HCT116 (cell line): ENCODE measurements at regions not wholly inside any gene's neighbourhood (a gene's known extent, or its start where the extent isn't known, plus 50 kb on each side); places are given as distances from the start of the nearest gene placed in this dataset.

Experiments
- ATAC-seq: fragments of 200-7000 bp; cut with Tn5 transposase; 2 replicates; pipeline ENCODE4 v1.9.1; 2020; ENCODE audit warnings: mild to moderate bottlenecking, moderate library complexity
- BruUV-seq: library from RNA; stranded (reverse); fragments of 400-500 nt; replicated peaks from 2 replicates; lab custom pipeline; 2021; lab: Mats Ljungman, UMichigan
- CTCF ChIA-PET: fragments of 300-600 bp; sonication (Branson Sonifier 250); formaldehyde crosslinking; loops from one replicate; lab custom pipeline; 2021; ENCODE audit warnings: antibody characterized with exemption; lab: Charles Lee
- POLR2A ChIA-PET: fragments of 300-600, 350-600 bp; sonication (Branson Sonifier 250); formaldehyde crosslinking; loops from one replicate; lab custom pipeline; 2021; ENCODE audit warnings: antibody characterized with exemption; lab: Charles Lee
- RAD21 ChIA-PET, 2 experiments: fragments of 300-600 bp; sonication (Branson Sonifier 250); formaldehyde crosslinking; loops; one replicate each; lab custom pipeline; 2023; ENCODE audit warnings: low total read pairs in 2 of 2; ENCODE audit not compliant: uncharacterized antibody in 2 of 2, unreplicated experiment in 2 of 2, low non-redundant PET in 1 of 2; lab: Charles Lee
- DNase-seq: peaks from one replicate; pipeline ENCODE4 v3.0.0-alpha.2; 2010; ENCODE audit warnings: low read depth, low spot score
- H2AFZ ChIP-seq: fragments of 200-600 bp; shearing (Covaris generic), sonication (generic); 2 replicates; pipeline ENCODE4 v1.6.1; 2017; ENCODE audit warnings: low read depth, mixed run types, mixed read lengths, antibody characterized with exemption, low read length; ENCODE audit not compliant: poor library complexity, severe bottlenecking
- H3K27ac ChIP-seq: 2 replicates; pipeline ENCODE4 v1.5.1; 2012; ENCODE audit warnings: low read depth, low read length
- H3K27me3 ChIP-seq: fragments of 200-600 bp; sonication (generic); 2 replicates; pipeline ENCODE4 v1.6.1; 2016; ENCODE audit warnings: mixed run types, low read length, mixed read lengths; ENCODE audit not compliant: insufficient read depth
- H3K36me3 ChIP-seq, 2 experiments: fragments of 200-500 bp in 1 of 2; fragments of 200-600 bp in 1 of 2; sonication (Bioruptor generic) in 1 of 2; sonication (generic) in 1 of 2; 2 replicates each; pipeline versions ENCODE4 v1.5.1 to v1.6.1; 2014 to 2016; ENCODE audit warnings: low read length in 2 of 2, inconsistent platforms in 1 of 2, mixed read lengths in 1 of 2, mixed run types in 1 of 2; ENCODE audit not compliant: insufficient read depth in 2 of 2, control insufficient read depth in 1 of 2
- H3K4me1 ChIP-seq, 2 experiments: fragments of 200-600 bp in 1 of 2; sonication (generic) in 1 of 2; 2 replicates each; pipeline versions ENCODE4 v1.5.1 to v1.6.1; 2012 to 2017; ENCODE audit warnings: low read length in 2 of 2, inconsistent platforms in 1 of 2, mild to moderate bottlenecking in 1 of 2, mixed read lengths in 1 of 2, mixed run types in 1 of 2, moderate library complexity in 1 of 2; ENCODE audit not compliant: insufficient read depth in 2 of 2, control insufficient read depth in 1 of 2
- H3K4me2 ChIP-seq: fragments of 200-600 bp; sonication (generic); 2 replicates; pipeline ENCODE4 v1.6.1; 2017; ENCODE audit warnings: mixed run types, low read length, mixed read lengths
- H3K4me3 ChIP-seq, 2 experiments: fragments of 200-600 bp in 1 of 2; sonication (generic) in 1 of 2; replicated peaks in 1 of 2; 2 replicates each; pipeline ENCODE4 v1.5.1; 2011 to 2016; ENCODE audit warnings: low read length in 2 of 2, control low read depth in 1 of 2, low read depth in 1 of 2, mild to moderate bottlenecking in 1 of 2, mixed read lengths in 1 of 2, mixed run types in 1 of 2
- H3K79me2 ChIP-seq: fragments of 200-600 bp; sonication (generic); 2 replicates; pipeline ENCODE4 v1.6.1; 2017; ENCODE audit warnings: mild to moderate bottlenecking, mixed run types, low read length, moderate library complexity, mixed read lengths; ENCODE audit not compliant: insufficient read depth
- H3K9ac ChIP-seq: fragments of 200-600 bp; sonication (generic); 2 replicates; pipeline ENCODE4 v1.6.1; 2016; ENCODE audit warnings: low read length, mixed read lengths
- H3K9me2 ChIP-seq: fragments of 200-600 bp; sonication (generic), shearing (Covaris generic); 2 replicates; pipeline ENCODE4 v1.6.1; 2017; ENCODE audit warnings: mixed run types, mild to moderate bottlenecking, moderate library complexity; ENCODE audit not compliant: insufficient read depth
- H3K9me3 ChIP-seq, 2 experiments: fragments of 200-500 bp in 1 of 2; fragments of 200-600 bp in 1 of 2; sonication (Bioruptor generic) in 1 of 2; sonication (generic) in 1 of 2; 2 replicates each; pipeline ENCODE4 v1.6.1; 2014 to 2017; ENCODE audit warnings: low read length in 2 of 2, mixed read lengths in 2 of 2, inconsistent platforms in 1 of 2, low read depth in 1 of 2, mild to moderate bottlenecking in 1 of 2, mixed run types in 1 of 2, moderate library complexity in 1 of 2; ENCODE audit not compliant: control insufficient read depth in 1 of 2, insufficient read depth in 1 of 2
- H4K20me1 ChIP-seq: fragments of 200-600 bp; sonication (generic), shearing (Covaris generic); 2 replicates; pipeline ENCODE4 v1.6.1; 2017; ENCODE audit warnings: mixed run types, mild to moderate bottlenecking, moderate library complexity; ENCODE audit not compliant: insufficient read depth
- ATF3 ChIP-seq: IDR thresholded peaks from 2 replicates; pipeline ENCODE4 v1.6.1; 2012
- CTCF ChIP-seq, 3 experiments: fragments of 200-600 bp in 1 of 3; sonication (generic) in 1 of 3; IDR thresholded peaks in 2 of 3; conservative IDR thresholded peaks in 1 of 3; 2 replicates each; pipeline ENCODE4 v1.5.1; 2012 to 2017; ENCODE audit warnings: low read depth in 2 of 3, low read length in 2 of 3, antibody characterized with exemption in 1 of 3, borderline replicate concordance in 1 of 3, control low read depth in 1 of 3, mild to moderate bottlenecking in 1 of 3, mixed read lengths in 1 of 3, mixed run types in 1 of 3, moderate library complexity in 1 of 3; ENCODE audit not compliant: insufficient read depth in 1 of 3
- EGR1 ChIP-seq: IDR thresholded peaks from 2 replicates; pipeline ENCODE4 v1.6.1; 2012; ENCODE audit warnings: low read depth
- EZH2 ChIP-seq: fragments of 200-600 bp; sonication (generic); IDR thresholded peaks from 2 replicates; pipeline ENCODE4 v1.6.1; 2017; ENCODE audit warnings: antibody characterized with exemption, mixed run types
- EZH2phosphoT487 ChIP-seq: fragments of 200-600 bp; IDR thresholded peaks from 2 replicates; pipeline ENCODE4 v1.6.1; 2018; ENCODE audit warnings: antibody characterized with exemption, borderline replicate concordance
- MAX ChIP-seq: IDR thresholded peaks from 2 replicates; pipeline ENCODE4 v1.6.1; 2012
- REST ChIP-seq: IDR thresholded peaks from 2 replicates; pipeline ENCODE4 v1.6.1; 2012; ENCODE audit warnings: low read depth
- SP1 ChIP-seq: IDR thresholded peaks from 2 replicates; pipeline ENCODE4 v1.6.1; 2012; ENCODE audit warnings: low read depth
- SRF ChIP-seq: IDR thresholded peaks from 2 replicates; pipeline ENCODE4 v1.6.1; 2012; ENCODE audit warnings: low read depth
- TCF7L2 ChIP-seq: IDR thresholded peaks from 2 replicates; pipeline ENCODE4 v1.7.0; 2011; ENCODE audit warnings: borderline replicate concordance, inconsistent platforms; ENCODE audit not compliant: insufficient read depth, insufficient read length; ENCODE audit errors: extremely low read depth
- YY1 ChIP-seq: IDR thresholded peaks from 2 replicates; pipeline ENCODE4 v1.6.1; 2011; ENCODE audit warnings: low read length, low read depth, moderate library complexity, mild to moderate bottlenecking; ENCODE audit not compliant: insufficient replicate concordance; ENCODE audit errors: extremely low read depth
- ZBTB33 ChIP-seq: IDR thresholded peaks from 2 replicates; pipeline ENCODE4 v1.6.1; 2011; ENCODE audit warnings: mild to moderate bottlenecking, low read length, moderate library complexity; ENCODE audit not compliant: insufficient replicate concordance; ENCODE audit errors: extremely low read depth
- intact Hi-C: fragments of 100-400 bp; cut with micrococcal nuclease; formaldehyde crosslinking; loops from 2 replicates; pipeline ENCODE4 v1.10.0; 2022

- RAD21 ChIA-PET: no interaction called here
- H3K79me2 ChIP-seq: no peaks in the 10 kb centered on the region
- TF ChIP-seq MAX: no peak
- TF ChIP-seq CTCF (IDR thresholded peaks at IDR 0.05 in 2 of 3, conservative IDR thresholded peaks at IDR 0.05 in 1 of 3; ENCODE audit: borderline replicate concordance in 1 of 3, insufficient read depth in 1 of 3, low read depth in 2 of 3, low read length in 2 of 3): no peak
- H3K9ac ChIP-seq: no peak overlapping the region
- BruUV-seq: no TSS peak
- H3K4me1 ChIP-seq: peaks cover 0 to 3% of the 10 kb centered on the region in 2 experiments; a peak in 1 of 4 replicates
- CTCF ChIA-PET: no interaction called here
- no peak overlapping the region for H3K27ac ChIP-seq
- POLR2A ChIA-PET: no interaction called here
- intact Hi-C loops: no loop called here
- ATAC-seq (no peak), DNase-seq (no peak)
- no peaks in the 10 kb centered on the region for H4K20me1 ChIP-seq
- no peaks in the 10 kb centered on the region for H3K27me3 ChIP-seq
- H3K9me3 ChIP-seq: no peaks in the 10 kb centered on the region
- H3K9me2 ChIP-seq: no peaks in the 10 kb centered on the region
- H3K36me3 ChIP-seq: no peaks in the 10 kb centered on the region
- no peak overlapping the region for H2AFZ ChIP-seq
- H3K4me3 ChIP-seq: no peak overlapping the region
- H3K4me2 ChIP-seq: no peak overlapping the region
Observed at GRCh38 chr2:226228080-226228479, 571.5 kb downstream of the IRS1 start.

GRCh38 chr2:226227341-226227740 lies 572.3 kb downstream of the IRS1 start:
- no peak overlapping the region for H3K27ac ChIP-seq
- H3K9me3 ChIP-seq: no peaks in the 10 kb centered on the region
- H3K9ac ChIP-seq: no peak overlapping the region
- intact Hi-C loops: no loop called here
- H4K20me1 ChIP-seq: no peaks in the 10 kb centered on the region
- H2AFZ ChIP-seq: no peak overlapping the region
- no peaks in the 10 kb centered on the region for H3K79me2 ChIP-seq
- ATAC-seq (no peak), DNase-seq (no peak)
- H3K4me3 ChIP-seq: no peak overlapping the region
- H3K4me2 ChIP-seq: no peak overlapping the region
- no peaks in the 10 kb centered on the region for H3K27me3 ChIP-seq
- no peaks in the 10 kb centered on the region for H3K9me2 ChIP-seq
- CTCF ChIA-PET: no interaction called here
- POLR2A ChIA-PET: no interaction called here
- no TSS peak for BruUV-seq
- RAD21 ChIA-PET: no interaction called here
- H3K36me3 ChIP-seq: no peaks in the 10 kb centered on the region
- H3K4me1 ChIP-seq: peaks cover 0 to 4% of the 10 kb centered on the region in 2 experiments; a peak in 1 of 4 replicates
- TF ChIP-seq YY1 (no peak), TCF7L2 (no peak), ATF3 (no peak), EGR1 (no peak), SRF (no peak), EZH2phosphoT487 (no peak), REST (no peak), EZH2 (no peak), ZBTB33 (no peak), SP1 (no peak)
